Heart left ventricle (tissue), 13 donors: ENCODE measurements at regions not wholly inside any gene's neighbourhood (a gene's known extent, or its start where the extent isn't known, plus 50 kb on each side); places are given as distances from the start of the nearest gene placed in this dataset.

Source experiments
- POLR2A ChIP-seq, 2 donors: fragments of 450-650 bp; IDR thresholded peaks; one replicate each; pipeline ENCODE4 v1.6.1; 2017; ENCODE audit warnings: antibody characterized with exemption in 2 of 2, mild to moderate bottlenecking in 2 of 2, moderate library complexity in 2 of 2
- TF ChIP-seq, protein P1 (sequence below), 12 donors: fragments of 200-600 bp; sonication (generic) in 4 of 12; IDR thresholded peaks; one replicate each; pipeline versions ENCODE4 v1.5.0 to v1.8.0; 2018 to 2022; ENCODE audit warnings: antibody characterized with exemption in 12 of 12, mild to moderate bottlenecking in 5 of 12
- donor health status: ischemic (EF 13 %, LVEDD 7.1; RV severe dilation, severe dysfunction).
- donor health status: DM: no; HTN: yes; CAD: no.
- donor health status: DM: no; HTN: no; CAD: no.
- donor health status: ischemic (EF 25% LVEDD 6.9; RV normal size, moderate dysfunction).
- donor health status: ischemic (EF 25% LVEDD 5.7; RV mildly dilated, moderate dysfunction).
- donor health status: ischemic (EF 35%, LVEDD 5.7; RV mildly dilated, moderate dysfunction).
- donor health status: nonischemic (EF 11% LVEDD 7.7; RV severe dilation, severe dysfunction).
- donor health status: DM: yes; HTN: yes; CAD: no.
- donor health status: PGD.
- donor health status: ischemic (EF 29% LVEDD 5.4; RV normal size, mild dysfunction).
- donor health status: nonischemic (EF 23%, LVEDD 6.1; RV moderate dilation, normal function).

GRCh38 chr9:101859620-101860019 is 121.2 kb upstream of the GRIN3A start:
- TF ChIP-seq, protein P1, sequence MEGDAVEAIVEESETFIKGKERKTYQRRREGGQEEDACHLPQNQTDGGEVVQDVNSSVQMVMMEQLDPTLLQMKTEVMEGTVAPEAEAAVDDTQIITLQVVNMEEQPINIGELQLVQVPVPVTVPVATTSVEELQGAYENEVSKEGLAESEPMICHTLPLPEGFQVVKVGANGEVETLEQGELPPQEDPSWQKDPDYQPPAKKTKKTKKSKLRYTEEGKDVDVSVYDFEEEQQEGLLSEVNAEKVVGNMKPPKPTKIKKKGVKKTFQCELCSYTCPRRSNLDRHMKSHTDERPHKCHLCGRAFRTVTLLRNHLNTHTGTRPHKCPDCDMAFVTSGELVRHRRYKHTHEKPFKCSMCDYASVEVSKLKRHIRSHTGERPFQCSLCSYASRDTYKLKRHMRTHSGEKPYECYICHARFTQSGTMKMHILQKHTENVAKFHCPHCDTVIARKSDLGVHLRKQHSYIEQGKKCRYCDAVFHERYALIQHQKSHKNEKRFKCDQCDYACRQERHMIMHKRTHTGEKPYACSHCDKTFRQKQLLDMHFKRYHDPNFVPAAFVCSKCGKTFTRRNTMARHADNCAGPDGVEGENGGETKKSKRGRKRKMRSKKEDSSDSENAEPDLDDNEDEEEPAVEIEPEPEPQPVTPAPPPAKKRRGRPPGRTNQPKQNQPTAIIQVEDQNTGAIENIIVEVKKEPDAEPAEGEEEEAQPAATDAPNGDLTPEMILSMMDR (IDR thresholded peaks at IDR 0.05) = no peak
- no peak for TF ChIP-seq POLR2A (IDR thresholded peaks at IDR 0.05)
